ENCODE measurements at regions not wholly inside any gene's neighbourhood (a gene's known extent, or its start where the extent isn't known, plus 50 kb on each side); places are given as distances from the start of the nearest gene placed in this dataset.

DNA sequence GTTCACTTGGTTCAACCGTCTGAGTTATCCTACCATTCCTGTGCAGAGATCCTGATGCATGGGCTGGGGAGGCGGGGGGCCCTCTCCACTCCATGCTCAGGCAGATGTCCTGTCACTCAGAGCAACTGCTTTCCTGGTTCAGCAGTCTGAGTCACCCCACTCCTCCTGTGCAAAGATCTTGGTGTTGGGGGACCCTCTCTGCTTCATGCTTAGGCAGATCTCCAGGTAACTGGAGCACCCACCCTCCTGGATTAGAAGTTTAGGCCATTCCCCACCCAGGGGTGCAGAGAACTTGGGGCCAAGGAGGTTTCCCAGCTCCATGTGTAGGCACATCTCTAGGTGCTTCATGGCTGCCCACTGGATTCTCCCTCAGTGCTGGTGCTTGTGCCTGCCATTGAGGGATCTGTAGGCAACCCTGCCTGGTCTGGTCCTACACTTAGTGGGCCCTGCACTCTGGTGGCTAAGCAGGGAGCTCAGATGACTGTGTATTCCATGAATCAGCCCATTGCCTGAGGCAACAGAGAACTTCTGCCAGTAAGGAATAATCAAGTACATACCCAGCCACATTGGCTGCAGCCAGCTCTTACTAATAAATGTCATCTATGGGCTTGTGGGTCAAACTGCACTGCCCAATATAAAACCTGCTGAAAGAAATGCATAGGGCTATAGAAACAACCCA is 465.4 kb upstream of the THBS1 start:
- TF ChIP-seq TSHZ2 (CRISPR knock-in tag; IDR thresholded peaks at IDR 0.05) (no peak), OSR1 (CRISPR knock-in tag; IDR thresholded peaks at IDR 0.05) (no peak), BACH2 (CRISPR knock-in tag; IDR thresholded peaks at IDR 0.05; ENCODE audit: borderline replicate concordance) (no peak), TOX (CRISPR knock-in tag; IDR thresholded peaks at IDR 0.05; ENCODE audit: borderline replicate concordance) (no peak), ARNTL (CRISPR knock-in tag; IDR thresholded peaks at IDR 0.05; ENCODE audit: borderline replicate concordance, low read depth) (no peak), ZFP30 (CRISPR knock-in tag; IDR thresholded peaks at IDR 0.05) (no peak), ISL1 (CRISPR knock-in tag; IDR thresholded peaks at IDR 0.05) (no peak), PPARA (CRISPR knock-in tag; IDR thresholded peaks at IDR 0.05; ENCODE audit: borderline replicate concordance) (no peak), PATZ1 (CRISPR knock-in tag; IDR thresholded peaks at IDR 0.05; ENCODE audit: borderline replicate concordance) (no peak), ZFP3 (CRISPR knock-in tag; IDR thresholded peaks at IDR 0.05) (no peak), ZNF70 (CRISPR knock-in tag; IDR thresholded peaks at IDR 0.05) (no peak)
